Kidney epithelial cell (primary cell): ENCODE measurements at regions not wholly inside any gene's neighbourhood (a gene's known extent, or its start where the extent isn't known, plus 50 kb on each side); places are given as distances from the start of the nearest gene placed in this dataset.

Experiments
- DNase-seq: peaks from one replicate; pipeline ENCODE4 v3.0.0-alpha.2; 2010; ENCODE audit warnings: low read depth
- H3K27me3 ChIP-seq: 2 replicates; pipeline ENCODE4 v1.6.0; 2011; ENCODE audit warnings: low read length; ENCODE audit not compliant: control insufficient read depth, insufficient read depth
- H3K36me3 ChIP-seq: 2 replicates; pipeline ENCODE4 v1.5.1; 2011; ENCODE audit warnings: low read length; ENCODE audit not compliant: control insufficient read depth, insufficient read depth
- H3K4me3 ChIP-seq: 2 replicates; pipeline ENCODE4 v1.5.1; 2011; ENCODE audit warnings: low read depth, mild to moderate bottlenecking, control low read depth, low read length
- TF ChIP-seq, protein P1 (sequence below): IDR thresholded peaks from 2 replicates; pipeline ENCODE4 v1.5.1; 2011; ENCODE audit warnings: mild to moderate bottlenecking, moderate library complexity, low read length, control low read depth, inconsistent platforms; ENCODE audit not compliant: insufficient read depth, poor library complexity, severe bottlenecking

DNA sequence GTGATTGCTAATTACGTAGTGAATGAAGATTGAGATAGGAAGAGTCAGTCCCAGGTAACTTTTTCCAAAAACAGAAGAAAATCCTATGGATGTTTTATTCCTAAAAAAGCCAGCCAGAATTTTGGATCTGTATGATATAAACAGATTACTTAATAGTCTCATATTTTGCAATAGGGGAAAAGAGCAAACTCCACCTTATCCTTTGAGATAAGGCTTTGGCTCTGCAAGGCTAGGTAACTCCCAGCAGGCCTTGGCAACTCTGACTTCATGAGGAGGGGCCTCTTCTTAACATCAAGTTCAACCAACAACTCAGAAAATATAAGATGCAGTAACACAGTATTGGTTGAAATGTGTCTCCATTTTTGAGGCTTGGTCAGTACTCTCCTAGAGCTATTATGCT, 98.7 kb upstream of the SLC4A4 start:
- H3K4me3 ChIP-seq, result no peak overlapping the region
- no peak for DNase-seq
- no peaks in the 10 kb centered on the region for H3K27me3 ChIP-seq
- H3K36me3 ChIP-seq, result no peaks in the 10 kb centered on the region
- TF ChIP-seq, protein P1, sequence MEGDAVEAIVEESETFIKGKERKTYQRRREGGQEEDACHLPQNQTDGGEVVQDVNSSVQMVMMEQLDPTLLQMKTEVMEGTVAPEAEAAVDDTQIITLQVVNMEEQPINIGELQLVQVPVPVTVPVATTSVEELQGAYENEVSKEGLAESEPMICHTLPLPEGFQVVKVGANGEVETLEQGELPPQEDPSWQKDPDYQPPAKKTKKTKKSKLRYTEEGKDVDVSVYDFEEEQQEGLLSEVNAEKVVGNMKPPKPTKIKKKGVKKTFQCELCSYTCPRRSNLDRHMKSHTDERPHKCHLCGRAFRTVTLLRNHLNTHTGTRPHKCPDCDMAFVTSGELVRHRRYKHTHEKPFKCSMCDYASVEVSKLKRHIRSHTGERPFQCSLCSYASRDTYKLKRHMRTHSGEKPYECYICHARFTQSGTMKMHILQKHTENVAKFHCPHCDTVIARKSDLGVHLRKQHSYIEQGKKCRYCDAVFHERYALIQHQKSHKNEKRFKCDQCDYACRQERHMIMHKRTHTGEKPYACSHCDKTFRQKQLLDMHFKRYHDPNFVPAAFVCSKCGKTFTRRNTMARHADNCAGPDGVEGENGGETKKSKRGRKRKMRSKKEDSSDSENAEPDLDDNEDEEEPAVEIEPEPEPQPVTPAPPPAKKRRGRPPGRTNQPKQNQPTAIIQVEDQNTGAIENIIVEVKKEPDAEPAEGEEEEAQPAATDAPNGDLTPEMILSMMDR, result no peak

DNA sequence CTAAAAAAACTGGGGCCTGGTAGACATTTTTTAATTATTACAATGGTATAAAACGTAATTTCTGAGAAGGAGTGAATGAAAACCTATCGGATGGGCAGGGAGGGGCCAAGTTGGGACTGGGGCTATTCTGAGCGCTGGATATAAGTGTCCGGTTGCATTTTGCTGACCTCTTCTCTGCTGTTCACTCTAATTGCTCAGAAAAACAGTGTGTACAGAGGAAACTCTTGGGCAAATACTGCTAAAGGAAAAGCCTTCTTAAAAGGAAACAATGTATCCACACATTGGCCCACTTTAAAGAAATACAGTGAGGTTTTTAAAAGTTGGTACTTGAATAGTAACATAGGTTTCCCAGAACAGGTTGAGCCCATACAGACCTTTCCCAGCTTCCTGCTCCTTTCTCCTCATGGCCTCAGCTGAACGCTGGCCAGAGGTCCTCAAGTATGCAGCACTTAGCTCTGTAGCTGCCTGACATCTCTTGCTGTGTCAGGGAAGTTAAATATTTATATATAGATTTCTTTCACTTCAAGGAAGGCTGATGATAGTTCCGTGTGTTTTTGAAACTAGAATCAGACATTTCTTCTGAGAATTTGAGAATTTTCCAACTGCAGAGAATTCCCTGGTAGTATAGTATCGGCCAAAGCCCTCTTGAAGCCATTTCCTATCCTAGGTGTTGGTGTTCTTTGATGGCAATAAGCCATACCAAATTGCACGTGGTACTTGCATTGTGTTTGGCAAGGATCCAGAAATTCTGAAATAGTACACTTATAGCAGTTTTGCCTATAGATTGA, 97.1 kb upstream of the SLC4A4 start:
- no peaks in the 10 kb centered on the region for H3K27me3 ChIP-seq
- no peak for DNase-seq
- TF ChIP-seq, protein P1, result no peak

DNA sequence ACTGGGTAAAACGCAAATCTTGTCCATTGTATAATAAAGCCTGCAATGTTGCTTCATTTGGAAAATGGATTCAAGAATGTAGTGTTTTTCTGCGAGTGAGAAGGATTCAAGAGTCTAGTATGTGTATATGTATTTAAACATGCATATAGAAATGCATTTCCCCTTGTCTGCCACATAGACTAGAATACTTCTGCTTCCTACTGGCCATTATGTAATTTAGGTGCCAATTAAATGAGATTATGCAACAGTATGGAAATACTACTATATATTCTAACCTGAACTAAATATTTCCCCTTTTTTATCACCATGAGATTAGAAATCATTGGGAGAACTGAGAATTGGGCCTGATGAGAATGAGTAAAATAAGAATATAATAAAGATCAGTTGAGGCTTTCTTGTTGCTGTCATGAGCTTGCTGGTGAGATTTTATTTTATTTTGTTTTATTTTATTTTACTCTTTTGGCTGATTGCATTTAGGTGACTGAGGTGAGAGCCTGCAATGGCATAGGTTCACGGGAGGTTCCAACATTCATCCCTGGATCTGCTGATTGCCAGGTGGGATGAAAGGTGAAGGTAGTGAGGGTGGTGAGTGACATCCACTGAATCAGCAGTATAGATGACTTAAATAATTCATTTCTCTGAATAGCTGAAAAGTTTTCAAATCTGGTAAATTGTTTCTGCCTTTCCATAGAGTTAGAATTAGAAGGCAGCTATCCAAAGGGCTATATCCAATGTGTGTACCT, 95.6 kb upstream of the SLC4A4 start:
- TF ChIP-seq, protein P1, result no peak
- Histone ChIP-seq H3K27me3 (no peaks in the 10 kb centered on the region), H3K4me3 (no peak overlapping the region), H3K36me3 (no peaks in the 10 kb centered on the region)
- DNase-seq, result no peak

More for the DNA sequence above, 97.1 kb upstream of the SLC4A4 start:
- no peak overlapping the region for H3K4me3 ChIP-seq
- H3K36me3 ChIP-seq, result no peaks in the 10 kb centered on the region

DNA sequence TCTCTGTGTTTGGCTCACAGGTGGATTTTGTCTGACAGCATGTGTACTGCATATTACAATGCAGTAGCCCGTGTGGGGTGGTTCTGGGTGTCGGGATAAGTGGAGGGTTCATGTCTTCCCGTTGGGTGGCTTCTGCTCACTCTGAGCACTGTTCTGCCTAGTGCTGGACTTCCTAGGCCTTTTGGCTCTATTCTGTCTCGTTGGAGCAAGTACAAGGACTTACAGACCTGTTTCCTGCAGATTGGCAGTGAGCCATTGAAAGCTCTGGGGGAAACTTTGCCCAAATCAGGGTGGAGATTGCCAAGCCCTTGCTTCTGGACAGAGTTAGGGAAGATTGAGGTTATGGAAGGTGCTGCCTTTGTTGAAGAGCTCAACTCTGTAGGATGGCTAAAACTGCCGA, 91.1 kb upstream of the SLC4A4 start:
- no peaks in the 10 kb centered on the region for H3K36me3 ChIP-seq
- TF ChIP-seq, protein P1, result no peak
- no peak for DNase-seq
- no peaks in the 10 kb centered on the region for H3K27me3 ChIP-seq
- no peak overlapping the region for H3K4me3 ChIP-seq

DNA sequence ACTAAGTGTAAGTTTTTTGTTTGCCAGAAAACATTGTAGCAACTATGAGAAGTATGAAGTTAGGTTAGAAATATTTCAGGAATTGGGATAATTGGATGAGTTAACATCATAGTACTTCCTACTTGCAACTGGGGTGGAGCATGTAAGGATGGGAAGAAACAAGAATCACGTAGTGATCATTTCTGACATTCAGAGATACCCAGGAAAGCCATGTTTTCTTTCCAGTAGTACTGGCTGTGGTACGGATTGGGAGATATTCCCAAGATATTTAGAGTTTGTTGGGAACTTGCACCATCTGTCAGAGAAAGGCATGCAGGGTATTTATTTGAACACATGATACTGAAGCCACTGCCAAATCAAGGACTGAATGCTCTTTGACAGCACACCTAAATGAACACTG, 87.6 kb upstream of the SLC4A4 start:
- DNase-seq, result no peak

More for the DNA sequence above, 87.6 kb upstream of the SLC4A4 start:
- Histone ChIP-seq H3K36me3 (no peaks in the 10 kb centered on the region), H3K27me3 (no peaks in the 10 kb centered on the region), H3K4me3 (no peak overlapping the region)
- TF ChIP-seq, protein P1, result no peak
